Stimulated activated naive CD4-positive, alpha-beta T cell treated with Interleukin-2 at 50 U/mL for 16 hours (primary cell): ENCODE measurements at regions not wholly inside any gene's neighbourhood (a gene's known extent, or its start where the extent isn't known, plus 50 kb on each side); places are given as distances from the start of the nearest gene placed in this dataset.

ENCODE experiments used
- DNase-seq: peaks from one replicate; lab custom pipeline; 2025; lab: John Stamatoyannopoulos, UW

GRCh38 chr13:32910530-32910929 is 105.7 kb upstream of the KL start:
- no peak for DNase-seq

- DNase-seq = no peak
Measured at GRCh38 chr13:32911506-32911905, 104.7 kb upstream of the KL start.

DNA sequence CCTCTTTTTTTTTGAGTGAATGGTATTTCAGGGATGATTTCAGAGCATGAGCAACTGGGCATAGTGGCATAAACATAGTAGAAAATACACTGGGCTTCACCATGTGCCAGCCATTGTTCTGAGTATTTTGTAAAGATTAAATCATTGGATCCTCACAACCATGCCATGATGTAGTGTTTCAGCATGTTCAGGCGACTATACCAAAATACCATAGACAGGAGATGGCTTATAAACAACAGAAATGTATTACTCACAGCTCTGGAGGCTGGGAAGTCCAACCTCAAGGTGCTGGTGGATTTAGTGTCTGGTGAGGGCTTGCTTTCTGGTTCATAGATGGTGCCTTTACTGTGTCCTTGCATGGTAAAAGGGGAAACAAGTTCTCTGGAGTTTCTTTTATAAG is 101.5 kb upstream of the KL start:
- DNase-seq = no peak

DNA sequence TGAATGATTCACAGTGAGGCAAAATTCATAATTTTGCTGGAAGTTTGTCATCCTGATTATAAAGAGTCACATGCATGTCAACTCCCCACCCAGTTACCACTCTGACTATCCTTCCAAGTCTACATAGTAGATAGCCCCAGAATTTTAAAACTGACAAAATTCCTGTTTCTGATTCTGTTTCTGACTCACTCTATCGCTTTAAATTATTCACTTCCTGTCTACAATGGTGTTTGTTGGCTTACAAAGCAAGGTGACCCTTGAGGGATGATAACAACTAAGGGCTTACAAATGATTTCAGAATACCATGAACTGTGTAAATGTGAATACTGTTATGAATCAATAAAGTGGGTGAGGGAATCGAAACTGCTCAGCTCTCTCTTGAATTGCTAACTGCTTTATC is 98.7 kb upstream of the KL start:
- no peak for DNase-seq

DNA sequence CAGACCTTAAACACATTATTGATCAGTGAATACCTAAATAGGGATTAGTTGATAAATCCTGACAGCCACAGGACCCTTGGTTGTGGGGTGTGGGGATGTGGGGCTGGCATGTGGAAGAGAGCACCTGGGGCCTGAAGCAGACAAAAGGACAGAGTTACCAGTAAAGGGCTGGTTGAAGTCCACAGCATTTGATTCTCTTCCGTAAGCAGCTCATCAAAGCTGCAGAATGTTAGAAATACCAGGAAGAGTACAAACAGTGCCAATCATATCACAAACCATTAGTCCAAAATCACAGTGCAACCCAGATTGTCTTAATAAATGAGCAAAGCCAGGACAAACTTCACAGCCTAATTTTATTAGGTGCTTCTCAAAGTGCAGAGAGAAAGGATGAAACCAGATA is 92.5 kb upstream of the KL start:
- DNase-seq = no peak

GRCh38 chr13:32924886-32925285 is 91.3 kb upstream of the KL start:
- DNase-seq = no peak

DNA sequence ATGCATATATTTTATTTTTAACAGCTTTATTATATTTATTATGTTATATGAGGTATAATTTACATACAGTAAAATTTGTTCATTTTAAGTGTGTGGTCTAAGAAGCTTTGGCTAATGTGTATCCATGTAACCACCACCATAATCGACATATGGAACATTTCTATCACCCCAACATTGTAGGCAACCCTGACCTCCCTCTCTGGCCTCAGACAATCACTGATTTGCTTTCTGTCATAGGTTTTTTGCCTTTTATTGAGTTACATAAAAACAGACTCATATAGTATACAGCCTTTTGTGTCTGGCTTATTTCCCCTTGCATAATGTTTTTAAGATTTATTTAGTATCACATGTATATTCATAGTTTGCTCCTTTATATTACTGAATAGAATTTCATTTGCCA is 90.7 kb upstream of the KL start:
- no peak for DNase-seq

DNA sequence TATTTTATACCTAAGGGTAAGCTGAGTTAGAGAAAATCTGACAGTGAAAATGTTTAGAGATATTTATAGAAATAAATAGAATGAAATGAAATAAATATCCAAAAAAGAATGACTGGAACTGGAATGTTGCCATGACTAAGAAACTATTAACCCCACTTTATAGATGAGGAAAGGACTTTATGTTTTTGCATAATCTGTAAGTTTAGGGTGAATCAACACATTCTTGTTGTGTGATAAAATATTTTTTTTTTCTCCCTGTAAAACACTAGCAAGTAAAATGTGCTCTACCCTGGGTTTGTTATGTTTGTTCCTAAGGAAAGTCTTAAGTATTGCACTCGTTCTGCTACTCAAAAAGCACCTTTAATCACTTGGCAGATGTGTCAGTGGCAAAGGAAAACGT is 83.8 kb upstream of the KL start:
- DNase-seq = no peak

GRCh38 chr13:32936716-32937115 is 79.5 kb upstream of the KL start:
- DNase-seq = no peak

DNA sequence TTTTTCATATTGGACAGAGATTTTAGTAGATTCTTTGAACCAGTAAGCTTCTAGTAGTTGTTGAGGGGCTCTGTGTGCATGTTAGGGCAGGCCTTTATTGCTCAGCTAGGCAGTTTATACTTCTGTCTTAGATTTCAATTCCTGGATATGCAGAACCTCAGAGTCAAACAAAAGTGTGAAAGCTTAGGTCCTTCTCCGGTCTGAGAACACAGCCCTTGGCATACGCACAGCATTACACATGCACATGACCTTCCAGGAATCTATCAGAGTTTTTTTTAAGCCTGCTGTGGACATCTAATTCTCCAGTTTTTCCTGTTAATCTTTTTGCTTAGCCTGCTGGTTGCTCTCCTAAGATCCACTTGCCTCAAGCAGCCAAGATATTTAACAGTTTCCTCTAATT is 77.9 kb upstream of the KL start:
- DNase-seq = no peak

GRCh38 chr13:32938907-32939306 is 77.3 kb upstream of the KL start:
- no peak for DNase-seq

DNA sequence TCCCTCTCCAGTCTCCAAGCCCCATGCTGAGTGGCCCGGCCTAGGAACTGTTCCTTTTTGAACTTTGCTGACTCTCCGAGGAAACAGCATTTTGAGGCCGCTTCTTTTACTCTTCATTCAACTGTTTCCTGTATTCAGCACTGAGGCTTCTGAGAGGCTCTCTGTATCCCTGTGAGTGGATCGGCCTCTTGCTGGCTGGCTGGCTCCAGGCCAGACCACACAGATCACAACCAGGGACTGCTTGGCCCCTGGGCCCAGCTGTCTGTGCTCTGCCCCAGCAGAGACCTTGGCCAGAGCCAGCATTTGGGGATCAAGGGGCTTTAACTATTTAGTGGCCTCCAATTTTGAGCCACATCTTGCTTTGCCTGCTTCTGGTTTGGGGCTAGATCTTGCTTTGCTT is 75.6 kb upstream of the KL start:
- DNase-seq = no peak

GRCh38 chr13:32941368-32941767 is 74.9 kb upstream of the KL start:
- DNase-seq = no peak

DNA sequence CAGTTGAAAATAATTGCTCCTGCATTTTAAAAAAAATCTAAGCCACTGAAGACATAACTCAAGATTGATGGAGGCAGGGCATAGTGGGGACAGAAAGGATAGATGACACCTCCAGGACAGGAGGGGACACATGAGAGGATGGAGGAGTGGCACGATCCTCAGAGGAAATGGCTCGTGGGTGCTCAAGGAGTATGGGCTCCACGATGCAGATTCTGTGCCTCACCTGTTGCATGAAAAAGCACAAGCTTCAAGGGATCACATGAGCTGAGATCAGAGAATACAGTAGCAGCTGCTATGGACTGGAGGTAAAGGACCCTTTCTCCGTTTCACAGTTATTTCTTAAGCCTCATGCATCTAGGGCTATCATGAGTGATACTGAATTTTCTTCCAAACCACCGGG is 69.7 kb upstream of the KL start:
- no peak for DNase-seq

DNA sequence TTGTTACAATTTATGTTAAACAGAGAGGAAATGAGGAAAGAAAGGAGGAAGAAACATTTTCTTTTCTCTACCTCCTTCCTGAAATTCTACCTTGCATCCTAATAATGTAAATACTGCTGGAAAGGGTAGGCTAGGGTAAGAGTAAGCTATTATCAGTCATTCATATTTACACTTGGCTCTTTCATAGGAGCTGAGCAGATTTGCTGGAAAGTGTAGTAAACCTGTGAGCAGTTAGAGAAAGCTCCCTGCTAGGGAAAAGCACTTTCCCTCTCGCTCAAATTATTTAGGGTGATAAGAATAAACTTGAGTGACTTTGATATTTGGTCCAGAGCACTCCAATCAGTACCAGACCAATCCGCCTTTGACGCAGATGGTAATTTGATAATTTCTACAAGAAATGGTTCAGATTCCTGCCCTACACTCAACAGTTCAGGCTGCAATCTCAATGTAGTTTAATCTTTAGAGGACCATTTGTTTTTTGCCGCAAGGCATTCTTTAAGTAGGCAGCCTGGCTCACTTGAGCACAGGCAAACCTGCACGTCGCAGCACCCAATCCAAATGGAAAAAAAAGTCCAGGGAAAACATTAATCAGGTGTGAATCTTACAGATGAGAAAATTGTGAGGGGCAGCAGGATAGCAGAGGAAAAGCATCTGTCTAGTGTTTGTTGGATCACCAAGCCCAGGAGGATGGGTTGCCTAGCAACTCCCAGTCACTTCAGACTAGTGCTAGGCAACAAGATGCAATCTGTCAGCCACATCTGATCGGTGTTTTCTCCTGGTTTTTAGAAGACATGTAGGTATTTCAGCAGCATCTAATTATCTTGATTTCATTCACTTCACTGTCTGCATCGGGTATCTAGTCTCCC is 68.6 kb upstream of the KL start:
- DNase-seq = no peak

DNA sequence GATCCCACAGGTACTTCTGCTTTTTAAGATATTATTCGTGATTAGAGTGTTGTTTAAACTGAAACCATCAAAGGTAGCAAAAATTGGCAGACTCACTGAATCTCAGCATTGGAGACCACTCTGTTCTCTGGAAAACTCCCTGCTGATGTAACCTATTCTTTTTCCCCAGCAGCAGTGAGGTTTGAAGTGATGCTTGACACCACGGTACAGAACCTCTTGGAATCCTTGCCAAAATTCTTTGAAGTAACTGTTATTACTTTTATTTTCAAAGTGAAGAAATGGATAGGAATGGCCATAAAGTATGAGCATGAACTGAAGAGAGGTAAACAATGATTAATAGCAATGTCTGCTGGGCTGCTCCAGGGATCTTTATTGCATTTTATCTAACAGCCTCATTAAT is 66.4 kb upstream of the KL start:
- no peak for DNase-seq

DNA sequence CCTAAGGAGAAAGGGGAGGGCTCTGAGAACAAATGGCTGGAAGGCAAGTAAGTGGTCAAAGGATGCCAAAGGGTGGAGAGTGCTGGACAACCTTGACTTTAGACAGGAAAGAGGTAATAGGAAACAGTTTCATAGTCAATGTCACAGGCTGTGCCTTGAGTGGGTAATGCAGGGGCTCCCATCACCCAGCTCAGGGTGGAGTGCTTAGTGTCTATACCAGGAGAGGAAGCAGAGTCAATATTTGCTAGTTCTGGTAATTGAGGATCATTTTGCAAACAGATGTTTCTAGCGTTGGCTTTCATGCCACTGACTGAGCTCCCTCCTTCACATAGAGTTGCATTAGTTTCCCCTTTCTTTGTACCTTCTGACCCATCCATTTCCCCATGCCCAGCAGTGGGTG is 64.6 kb upstream of the KL start:
- no peak for DNase-seq

- DNase-seq = no peak
Measured at GRCh38 chr13:32955881-32956594, 60.2 kb upstream of the KL start.

DNA sequence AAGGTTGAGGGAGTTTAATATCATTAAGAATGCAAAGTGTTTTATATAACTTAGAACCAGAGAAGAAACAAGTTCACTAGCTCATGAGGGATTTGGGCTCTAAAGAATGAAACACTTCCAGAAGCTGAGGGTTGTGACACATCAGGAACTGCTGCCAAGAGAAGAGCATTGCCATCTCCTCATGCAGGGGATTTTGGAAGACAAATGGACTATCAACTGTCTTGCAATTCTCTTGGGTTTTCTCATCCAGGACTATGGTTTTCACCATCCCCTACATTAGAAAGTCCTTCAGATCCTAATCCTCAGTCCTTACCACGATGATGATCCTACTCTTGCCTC is 59.7 kb upstream of the KL start:
- DNase-seq = no peak

GRCh38 chr13:32960626-32961025 is 55.6 kb upstream of the KL start:
- DNase-seq = no peak

GRCh38 chr13:32961724-32962123 is 54.5 kb upstream of the KL start:
- no peak for DNase-seq

DNA sequence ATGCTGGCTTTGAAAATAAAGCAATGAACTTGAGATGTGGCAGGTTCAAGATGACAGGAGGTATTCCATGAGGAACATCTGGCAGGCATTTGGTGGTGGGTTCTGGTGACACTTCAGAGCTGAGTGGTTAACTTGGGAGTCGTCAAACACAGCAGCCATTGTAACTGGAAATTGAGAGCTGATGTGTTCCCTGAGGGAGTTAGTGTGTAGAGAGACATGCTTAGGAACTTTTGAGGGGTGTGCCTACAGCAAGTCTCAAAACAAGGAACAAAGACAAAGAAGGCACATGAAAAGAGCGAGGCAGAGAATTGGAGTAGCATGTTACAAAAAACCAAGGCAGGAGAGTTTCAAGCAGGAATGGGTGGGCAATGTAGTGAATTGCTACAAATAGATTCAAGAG is 53.9 kb upstream of the KL start:
- no peak for DNase-seq

DNA sequence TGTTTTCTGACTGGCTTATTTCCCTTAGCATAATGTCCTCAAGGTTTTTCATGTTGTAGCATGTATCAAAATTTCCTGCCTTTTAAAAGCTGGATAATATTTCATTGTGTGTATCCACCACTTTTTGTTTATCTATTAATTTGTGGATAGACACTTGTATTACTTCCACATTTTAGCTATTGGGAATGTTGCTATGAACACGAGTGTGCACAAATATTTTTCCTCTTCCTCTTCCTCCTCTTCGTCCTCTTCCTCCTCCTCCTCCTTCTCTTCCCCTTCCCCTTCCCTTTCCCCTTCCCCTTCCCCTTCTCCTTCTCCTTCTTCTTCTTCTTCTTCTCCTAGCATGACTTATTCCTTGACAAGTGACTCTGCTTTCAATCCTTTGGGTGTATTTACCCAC is 51.2 kb upstream of the KL start:
- no peak for DNase-seq
